HT-29 (cell line): ENCODE measurements at regions not wholly inside any gene's neighbourhood (a gene's known extent, or its start where the extent isn't known, plus 50 kb on each side); places are given as distances from the start of the nearest gene placed in this dataset.

Source experiments
- DNase-seq: peaks from one replicate; pipeline ENCODE4 v3.0.0-alpha.2; 2015; ENCODE audit warnings: low spot score

- DNase-seq: no peak
These were observed 82.0 kb upstream of the FSTL4 start for GRCh38 chr5:133694181-133694831.

GRCh38 chr5:133691448-133691847 is 79.1 kb upstream of the FSTL4 start:
- no peak for DNase-seq

DNA sequence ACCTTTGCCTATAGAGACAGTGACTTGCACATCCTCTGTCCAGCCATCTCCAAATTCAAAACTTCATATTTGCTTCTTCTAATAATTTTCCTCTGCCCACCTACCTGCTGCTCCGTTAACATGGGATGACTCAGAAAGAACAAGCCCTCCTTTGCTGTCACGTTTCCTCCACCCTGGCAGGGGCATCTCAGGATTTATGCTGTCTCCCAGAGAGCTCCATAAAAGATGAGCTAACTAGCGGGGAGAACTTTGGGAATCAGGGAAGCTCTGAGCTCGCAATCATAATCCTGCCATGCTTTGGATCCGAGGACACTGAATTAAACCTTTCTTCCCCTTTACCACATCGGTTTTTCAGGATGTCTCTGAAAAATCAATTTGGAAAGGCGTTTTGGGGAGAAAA is 78.4 kb upstream of the FSTL4 start:
- DNase-seq: no peak

GRCh38 chr5:133688391-133688790 is 76.0 kb upstream of the FSTL4 start:
- no peak for DNase-seq

GRCh38 chr5:133687212-133688061 is 75.1 kb upstream of the FSTL4 start:
- no peak for DNase-seq

GRCh38 chr5:133686566-133686965 is 74.2 kb upstream of the FSTL4 start:
- DNase-seq: no peak

GRCh38 chr5:133685402-133686018 is 73.2 kb upstream of the FSTL4 start:
- DNase-seq: no peak

DNA sequence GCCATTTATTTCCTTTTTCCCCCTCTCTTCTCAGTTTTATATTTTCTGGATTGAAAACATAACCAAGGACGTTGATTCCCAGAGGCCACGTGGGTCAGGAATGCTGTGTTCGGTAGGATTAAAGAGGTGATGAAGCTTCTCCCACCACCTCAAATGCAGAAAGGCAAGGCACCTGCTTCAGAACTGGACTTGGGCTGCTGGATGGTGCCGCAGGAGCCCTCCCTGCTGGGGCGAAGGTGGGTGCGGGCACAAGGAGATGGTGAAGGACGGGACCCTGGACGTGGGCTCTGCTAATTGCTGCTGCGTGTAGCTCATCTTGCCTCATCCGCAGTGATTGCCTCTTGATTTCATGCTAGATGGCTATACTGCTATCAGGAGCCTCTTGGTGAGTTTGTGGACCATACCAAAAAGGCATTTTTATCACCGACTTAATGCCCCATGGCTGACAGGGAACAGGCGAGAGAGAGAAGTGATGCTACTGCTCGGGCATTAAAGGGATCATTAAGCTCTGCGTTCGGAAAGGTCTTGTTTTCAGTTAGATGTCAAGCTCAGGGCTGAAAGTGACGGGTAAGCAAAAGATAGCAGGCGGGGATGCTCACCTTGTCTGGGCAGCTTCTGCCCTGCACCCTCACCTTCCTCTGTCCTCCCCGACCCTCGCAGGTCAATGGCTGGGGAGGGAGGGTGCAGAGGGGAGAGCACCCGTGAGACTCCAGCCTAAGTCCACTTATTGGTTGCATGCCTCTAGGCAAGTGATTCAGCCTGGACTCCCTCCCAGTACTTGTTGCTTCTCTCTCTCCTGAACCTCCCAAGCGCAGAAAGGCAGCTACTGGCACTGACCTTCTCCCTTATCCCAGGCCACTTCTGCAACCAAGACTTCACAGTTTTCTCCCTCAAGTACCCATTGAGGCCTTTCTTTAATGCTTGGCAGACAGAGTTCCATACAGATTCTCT is 71.6 kb upstream of the FSTL4 start:
- DNase-seq: no peak

GRCh38 chr5:133682451-133682850 is 70.1 kb upstream of the FSTL4 start:
- no peak for DNase-seq

- DNase-seq: no peak
These were observed 69.6 kb upstream of the FSTL4 start for GRCh38 chr5:133681896-133682295.

DNA sequence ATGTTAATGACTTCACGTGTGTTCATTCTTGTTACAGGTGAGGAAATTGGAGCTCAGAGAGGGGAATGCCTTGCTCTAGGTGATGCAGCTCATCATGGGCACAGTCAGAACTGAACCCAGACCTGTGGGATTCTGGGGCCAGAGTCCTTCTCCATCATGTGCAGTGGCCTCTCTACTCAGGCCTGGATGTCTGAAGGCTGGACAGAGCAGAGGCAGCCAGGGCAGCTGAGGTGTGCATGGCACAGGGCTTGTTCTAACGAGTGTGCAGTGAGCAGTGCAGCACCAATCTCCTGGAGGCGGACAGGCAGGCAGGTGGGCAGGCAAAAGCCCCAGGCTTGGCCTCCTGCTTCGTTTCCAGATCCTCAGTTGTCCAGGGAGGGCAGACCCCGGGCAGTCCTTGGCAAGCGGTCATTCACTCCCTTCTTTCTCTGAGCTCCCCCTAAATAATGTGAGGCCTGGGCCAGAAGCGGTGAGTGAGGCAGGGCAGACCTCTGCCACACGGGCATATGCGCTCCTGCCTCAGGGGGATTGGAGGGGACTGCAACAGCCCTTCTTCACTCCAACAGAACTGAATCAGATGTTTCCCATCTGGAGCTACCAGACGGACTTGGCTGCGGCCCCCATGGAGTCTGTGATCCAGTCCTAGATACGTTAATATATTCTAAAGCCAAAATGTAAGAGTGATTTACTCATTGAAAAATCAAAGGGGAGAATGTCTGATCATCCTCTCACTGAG is 68.7 kb upstream of the FSTL4 start:
- DNase-seq: no peak

- DNase-seq: no peak
These were observed 67.2 kb upstream of the FSTL4 start for GRCh38 chr5:133679534-133679933.

DNA sequence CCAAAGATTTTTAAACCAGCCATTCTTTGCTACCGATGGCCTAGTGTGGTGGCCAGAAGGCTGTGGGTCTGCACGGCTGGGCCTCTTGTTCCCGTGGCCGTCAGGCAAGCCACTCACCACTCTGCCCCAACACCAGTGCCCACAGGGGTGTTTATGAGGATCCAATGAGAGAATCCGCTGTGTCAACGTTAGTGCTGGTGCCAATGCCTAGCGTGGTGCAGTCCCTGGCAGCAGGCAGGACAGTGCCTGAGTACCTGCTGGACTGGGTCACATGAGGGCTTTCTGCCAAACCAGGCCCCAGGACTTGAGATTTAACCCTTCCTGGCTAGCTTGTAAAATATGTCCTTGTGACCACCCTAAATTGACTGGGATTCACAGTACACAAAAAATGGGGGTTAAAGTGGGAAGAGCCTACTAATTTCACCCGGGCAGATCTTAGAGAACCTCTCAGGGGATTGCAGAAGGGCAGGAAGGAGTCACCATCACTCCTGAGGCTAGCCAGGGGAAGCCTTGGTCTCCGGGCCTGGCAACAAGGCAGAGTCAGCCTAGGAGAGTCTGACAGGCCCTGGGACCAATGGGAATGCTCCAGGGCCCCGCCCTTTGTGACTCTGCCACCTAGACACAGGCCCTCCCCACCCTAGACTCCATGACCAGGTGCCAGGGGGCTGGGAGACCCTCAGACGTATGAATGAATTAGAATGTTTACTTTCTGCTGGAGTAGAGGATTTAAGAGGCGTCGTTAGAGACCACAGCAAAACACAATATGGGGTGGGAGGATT is 63.2 kb upstream of the FSTL4 start:
- no peak for DNase-seq

- DNase-seq: no peak
These were observed 58.0 kb upstream of the FSTL4 start for GRCh38 chr5:133670336-133670735.

- DNase-seq: no peak
These were observed 57.1 kb upstream of the FSTL4 start for GRCh38 chr5:133669472-133669871.

GRCh38 chr5:133668458-133668857 is 56.1 kb upstream of the FSTL4 start:
- no peak for DNase-seq

DNA sequence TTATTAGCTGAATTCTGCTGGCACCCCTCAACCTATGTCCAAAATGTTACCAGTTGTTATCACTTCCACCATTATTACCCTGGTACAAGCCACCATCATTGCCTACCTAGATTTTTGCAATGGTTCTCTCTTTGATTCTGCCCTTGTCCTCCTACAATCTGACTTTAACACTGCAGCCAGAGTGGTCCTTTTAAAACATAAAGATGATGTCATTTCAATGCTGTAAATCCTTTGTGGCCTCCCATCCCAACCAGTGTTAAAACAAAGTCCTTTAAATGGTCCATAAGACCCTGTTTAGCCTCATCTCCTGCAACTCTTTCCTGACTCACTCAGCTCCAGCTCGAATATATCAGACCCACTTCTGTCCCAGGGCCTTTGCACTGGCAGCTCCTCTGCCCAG is 54.9 kb upstream of the FSTL4 start:
- no peak for DNase-seq

DNA sequence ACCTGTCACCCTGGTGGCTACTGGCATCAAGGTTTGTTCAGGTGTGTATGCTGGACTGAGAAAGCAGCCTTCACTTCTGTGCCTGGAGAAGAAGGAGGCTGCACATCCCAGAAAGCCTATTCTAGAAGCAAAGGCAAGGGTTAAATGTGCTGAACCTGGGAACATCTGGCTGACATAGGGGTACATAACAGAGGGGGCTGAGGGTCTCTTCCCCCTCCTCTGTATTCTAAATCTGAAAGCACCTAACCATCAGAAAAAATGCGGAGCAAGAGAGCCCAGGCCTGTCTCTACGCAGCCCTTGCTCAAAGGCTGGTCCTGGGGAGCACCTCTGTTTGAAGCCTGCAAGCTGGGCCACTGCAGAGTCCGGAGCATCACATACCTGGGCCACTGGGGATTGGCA is 53.2 kb upstream of the FSTL4 start:
- DNase-seq: no peak

- DNase-seq: no peak
These were observed 52.1 kb upstream of the FSTL4 start for GRCh38 chr5:133664422-133664821.

- no peak for DNase-seq
These were observed 51.2 kb upstream of the FSTL4 start for GRCh38 chr5:133663397-133664054.
